ENCODE measurements at regions not wholly inside any gene's neighbourhood (a gene's known extent, or its start where the extent isn't known, plus 50 kb on each side); places are given as distances from the start of the nearest gene placed in this dataset.

GRCh38 chr1:79117376-79117775 is 110.8 kb upstream of the ADGRL4 start:
- H3K9me3 ChIP-seq = no peaks in the 10 kb centered on the region
- no peaks in the 10 kb centered on the region for H3K27me3 ChIP-seq (replicated peaks; ENCODE audit: insufficient read depth)
- TF ChIP-seq CTCF (IDR thresholded peaks at IDR 0.05) = no peak
- no peak for ATAC-seq (ENCODE audit: insufficient number of reproducible peaks, low FRiP score, low read depth)
- H3K4me3 ChIP-seq = no peak overlapping the region
- no peaks in the 10 kb centered on the region for H3K36me3 ChIP-seq
- H3K27ac ChIP-seq = no peak overlapping the region
- no peak for DNase-seq (ENCODE audit: low spot score)
- no peaks in the 10 kb centered on the region for H3K4me1 ChIP-seq (ENCODE audit: control insufficient read depth in 1 of 2, low read depth in 2 of 2)

DNA sequence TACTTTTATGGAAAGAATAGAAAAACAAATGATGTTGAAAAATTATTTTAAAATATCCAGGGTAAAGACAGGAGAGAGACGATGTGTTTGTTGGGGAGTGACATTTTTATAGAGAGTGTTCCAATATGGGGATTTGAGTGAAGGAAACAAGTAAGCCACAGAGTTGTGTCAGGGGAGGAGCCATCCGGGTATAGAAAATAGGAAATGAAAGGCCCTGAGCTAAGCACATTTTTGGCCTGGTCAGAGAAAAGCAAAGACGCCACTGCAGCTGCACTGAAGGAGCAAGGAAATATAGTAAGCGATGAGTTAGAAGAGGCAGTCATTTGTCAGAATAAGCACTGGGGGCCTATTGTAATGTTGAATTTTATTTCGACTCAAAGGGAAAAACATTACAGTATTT is 107.3 kb upstream of the ADGRL4 start:
- no peak for ATAC-seq (ENCODE audit: insufficient number of reproducible peaks, low FRiP score, low read depth)
- H3K9me3 ChIP-seq = no peaks in the 10 kb centered on the region
- no peaks in the 10 kb centered on the region for H3K27me3 ChIP-seq (replicated peaks; ENCODE audit: insufficient read depth)
- H3K4me3 ChIP-seq = peak overlapping the region; percentile 19
- TF ChIP-seq CTCF (IDR thresholded peaks at IDR 0.05) = no peak
- H3K36me3 ChIP-seq = no peaks in the 10 kb centered on the region
- H3K4me1 ChIP-seq (ENCODE audit: control insufficient read depth in 1 of 2, low read depth in 2 of 2) = no peaks in the 10 kb centered on the region
- no peak overlapping the region for H3K27ac ChIP-seq
- no peak for DNase-seq (ENCODE audit: low spot score)

DNA sequence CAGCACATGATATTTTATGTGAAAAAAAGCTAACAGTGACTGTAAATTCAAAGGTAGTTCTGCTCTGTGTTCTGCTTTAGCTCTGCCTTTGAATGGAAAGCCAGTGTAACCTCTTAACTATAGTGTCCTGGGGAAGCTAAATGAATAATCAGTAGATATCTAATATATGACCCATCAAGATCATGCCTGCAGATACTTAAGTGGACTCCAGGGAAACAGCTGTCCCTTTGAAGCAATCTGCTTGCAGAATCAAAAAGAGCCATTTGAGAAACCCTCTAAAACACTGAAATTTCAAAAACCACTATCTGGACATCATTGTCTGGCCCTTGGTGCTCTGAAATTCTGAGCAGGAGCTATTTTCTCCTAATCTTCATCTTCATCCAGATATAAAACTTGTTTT is 104.2 kb upstream of the ADGRL4 start:
- no peak overlapping the region for H3K27ac ChIP-seq
- no peak for TF ChIP-seq CTCF (IDR thresholded peaks at IDR 0.05)
- H3K36me3 ChIP-seq = no peaks in the 10 kb centered on the region
- DNase-seq (ENCODE audit: low spot score) (no peak), ATAC-seq (ENCODE audit: insufficient number of reproducible peaks, low FRiP score, low read depth) (no peak)
- peaks cover 0 to 9% of the 10 kb centered on the region in 2 donors for H3K4me1 ChIP-seq (ENCODE audit: control insufficient read depth in 1 of 2, low read depth in 2 of 2)
- H3K27me3 ChIP-seq (replicated peaks; ENCODE audit: insufficient read depth) = no peaks in the 10 kb centered on the region
- H3K9me3 ChIP-seq = no peaks in the 10 kb centered on the region
- H3K4me3 ChIP-seq = no peak overlapping the region

- peaks cover 5 to 19% of the 10 kb centered on the region in 2 donors for H3K4me1 ChIP-seq (ENCODE audit: control insufficient read depth in 1 of 2, low read depth in 2 of 2)
- no peak for TF ChIP-seq CTCF (IDR thresholded peaks at IDR 0.05)
- DNase-seq (ENCODE audit: low spot score) = no peak
- ATAC-seq (ENCODE audit: insufficient number of reproducible peaks, low FRiP score, low read depth) = no peak
- H3K4me3 ChIP-seq = no peak overlapping the region
- no peaks in the 10 kb centered on the region for H3K36me3 ChIP-seq
- no peaks in the 10 kb centered on the region for H3K27me3 ChIP-seq (replicated peaks; ENCODE audit: insufficient read depth)
- H3K9me3 ChIP-seq = no peaks in the 10 kb centered on the region
- H3K27ac ChIP-seq = no peak overlapping the region
Observed at GRCh38 chr1:79109445-79109844, 102.9 kb upstream of the ADGRL4 start.

DNA sequence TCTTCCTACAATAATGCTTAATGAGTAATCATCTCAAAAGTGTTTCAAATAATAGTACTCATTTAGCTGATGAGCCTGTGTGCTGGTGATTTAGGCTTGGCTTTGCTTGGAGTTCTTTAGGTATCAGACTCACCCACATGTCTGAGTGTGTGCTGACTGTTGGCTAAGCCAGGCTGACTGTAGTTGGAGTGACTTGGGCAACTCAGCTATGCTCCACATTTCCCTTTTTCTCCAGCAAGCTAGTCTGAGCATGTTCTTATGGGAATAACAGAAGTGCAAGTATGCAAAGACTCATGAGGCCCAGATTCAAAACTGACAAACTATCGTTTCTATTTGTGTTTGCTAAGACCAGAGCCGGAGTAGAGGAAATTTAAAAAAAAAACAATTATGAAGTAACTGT is 99.0 kb upstream of the ADGRL4 start:
- DNase-seq (ENCODE audit: low spot score) (no peak), ATAC-seq (ENCODE audit: insufficient number of reproducible peaks, low FRiP score, low read depth) (no peak)
- no peaks in the 10 kb centered on the region for H3K9me3 ChIP-seq
- no peak for TF ChIP-seq CTCF (IDR thresholded peaks at IDR 0.05)
- peaks cover 5 to 19% of the 10 kb centered on the region in 2 donors for H3K4me1 ChIP-seq (ENCODE audit: control insufficient read depth in 1 of 2, low read depth in 2 of 2)
- H3K27me3 ChIP-seq (replicated peaks; ENCODE audit: insufficient read depth) = no peaks in the 10 kb centered on the region
- H3K36me3 ChIP-seq = no peaks in the 10 kb centered on the region
- no peak overlapping the region for H3K27ac ChIP-seq
- H3K4me3 ChIP-seq = no peak overlapping the region
